Activated CD4-positive, alpha-beta T cell treated with anti-CD3 and anti-CD28 coated beads for 4 hours (primary cell): ENCODE measurements at regions not wholly inside any gene's neighbourhood (a gene's known extent, or its start where the extent isn't known, plus 50 kb on each side); places are given as distances from the start of the nearest gene placed in this dataset.

Experiments used
- DNase-seq, 2 donors: peaks; one replicate each; pipeline ENCODE4 v3.0.0-alpha.2; 2020

- no peak for DNase-seq
These were observed 661.2 kb upstream of the TENM3 start for GRCh38 chr4:181581983-181582382.

DNA sequence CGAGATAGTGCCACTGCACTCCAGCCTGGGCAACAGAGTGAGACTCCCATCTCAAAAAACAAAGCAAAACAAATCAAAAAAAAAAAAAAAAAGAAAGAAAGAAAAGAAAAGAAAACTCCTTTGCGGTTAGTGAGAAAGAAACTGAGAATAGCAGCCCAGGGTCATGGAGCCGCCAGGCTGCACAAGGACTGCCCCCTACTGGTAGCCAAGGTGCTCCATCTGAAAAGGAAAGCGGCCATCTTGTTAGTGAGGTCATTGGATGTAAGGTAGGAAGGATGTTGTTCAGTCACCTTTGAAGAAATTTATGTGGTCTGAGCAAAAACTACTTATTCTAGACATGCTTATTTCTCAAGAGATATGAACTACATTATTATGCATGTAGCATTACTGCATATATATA lies 660.6 kb upstream of the TENM3 start:
- DNase-seq: no peak

DNA sequence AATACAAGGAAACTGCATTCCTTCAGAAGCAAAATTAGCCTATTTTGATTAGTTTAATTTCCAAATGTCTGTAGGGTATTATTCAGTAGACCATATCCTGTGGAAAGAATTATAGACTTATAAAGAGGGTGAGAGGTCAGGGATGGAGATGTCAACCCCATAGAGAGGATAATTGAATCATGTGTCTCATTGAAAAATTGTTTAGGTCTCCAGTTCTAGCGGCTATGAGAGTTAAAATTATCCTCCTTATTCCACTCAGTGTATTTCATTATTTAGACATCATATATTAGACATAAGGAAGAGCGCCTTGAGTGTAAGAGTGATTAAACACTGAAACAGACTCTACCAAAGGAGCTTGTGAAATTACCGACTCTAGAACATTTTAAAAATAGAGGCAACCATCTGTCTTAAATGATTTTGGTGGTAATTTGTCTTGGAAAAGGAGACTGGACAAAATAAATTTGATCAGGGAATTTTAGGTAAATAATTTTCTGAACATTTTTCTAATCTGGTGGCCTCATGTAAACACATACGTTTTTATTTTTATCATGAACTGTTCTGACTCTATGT lies 654.4 kb upstream of the TENM3 start:
- no peak for DNase-seq

DNA sequence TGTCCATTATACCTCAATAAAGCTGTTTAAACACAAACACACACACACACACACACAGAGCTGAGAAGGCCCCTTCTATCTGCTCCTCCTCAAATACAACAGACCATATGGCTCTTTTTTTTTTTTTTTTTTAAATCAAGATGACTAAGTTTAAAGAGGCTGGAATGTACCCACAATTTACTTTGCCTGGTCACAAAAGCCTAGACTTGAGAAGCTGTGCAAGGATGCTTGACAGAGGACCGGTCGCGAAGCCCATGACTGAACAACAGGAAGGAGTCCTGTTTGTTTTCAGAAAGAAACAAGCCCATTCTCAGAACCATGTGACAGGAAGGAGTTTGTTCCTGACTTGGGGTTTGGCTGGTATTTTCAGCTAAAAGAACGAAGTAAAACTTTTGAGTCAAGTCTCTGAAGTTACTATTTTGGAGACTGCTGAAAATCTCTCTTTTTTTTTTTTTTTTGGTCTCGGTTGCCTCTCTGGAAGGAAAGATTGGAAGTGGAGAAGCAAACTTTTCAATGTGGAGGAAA lies 650.9 kb upstream of the TENM3 start:
- DNase-seq: no peak

GRCh38 chr4:181593703-181594102 lies 649.5 kb upstream of the TENM3 start:
- no peak for DNase-seq

GRCh38 chr4:181594188-181594587 lies 649.0 kb upstream of the TENM3 start:
- DNase-seq: no peak

DNA sequence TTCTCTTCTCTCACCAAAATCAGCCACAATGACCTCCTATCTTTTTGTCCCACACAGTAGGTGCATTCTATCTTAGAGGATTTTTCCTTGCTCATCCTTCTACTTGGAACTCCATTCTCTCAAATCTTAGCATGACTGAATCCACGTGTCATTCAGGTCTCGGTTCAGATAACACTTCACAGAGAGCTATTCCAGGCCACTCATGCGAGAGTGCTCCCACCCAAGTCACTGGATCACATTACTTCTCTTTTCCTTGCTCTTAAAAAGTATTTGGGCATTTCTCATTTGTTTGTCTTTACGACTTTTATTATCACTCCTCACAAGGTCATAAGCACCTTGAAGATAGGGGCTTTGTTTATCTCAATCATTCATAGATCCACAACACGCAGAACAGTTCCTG lies 647.5 kb upstream of the TENM3 start:
- no peak for DNase-seq

GRCh38 chr4:181597766-181598165 lies 645.4 kb upstream of the TENM3 start:
- DNase-seq: no peak

- no peak for DNase-seq
These were observed 644.1 kb upstream of the TENM3 start for GRCh38 chr4:181599134-181599533.

GRCh38 chr4:181601103-181601502 lies 642.1 kb upstream of the TENM3 start:
- DNase-seq: no peak

DNA sequence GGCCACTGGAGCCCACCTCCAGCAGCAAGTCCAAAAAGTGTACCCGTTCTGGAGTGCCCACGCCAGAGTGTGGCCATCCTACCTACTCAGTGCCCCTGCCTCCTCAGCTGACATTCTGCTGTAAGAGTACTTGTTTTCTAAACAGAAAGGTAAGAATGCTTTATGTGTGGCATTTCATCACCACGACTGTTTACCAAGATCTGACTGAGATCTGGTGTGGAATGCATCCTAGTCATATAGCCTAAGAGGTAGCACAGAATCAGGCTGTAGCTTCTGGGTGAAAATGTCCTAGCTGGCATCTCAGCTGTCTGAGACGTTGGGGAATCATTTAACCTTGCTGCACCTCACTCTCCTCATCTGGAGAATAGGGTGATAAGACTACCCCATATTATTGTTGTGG lies 638.7 kb upstream of the TENM3 start:
- no peak for DNase-seq

DNA sequence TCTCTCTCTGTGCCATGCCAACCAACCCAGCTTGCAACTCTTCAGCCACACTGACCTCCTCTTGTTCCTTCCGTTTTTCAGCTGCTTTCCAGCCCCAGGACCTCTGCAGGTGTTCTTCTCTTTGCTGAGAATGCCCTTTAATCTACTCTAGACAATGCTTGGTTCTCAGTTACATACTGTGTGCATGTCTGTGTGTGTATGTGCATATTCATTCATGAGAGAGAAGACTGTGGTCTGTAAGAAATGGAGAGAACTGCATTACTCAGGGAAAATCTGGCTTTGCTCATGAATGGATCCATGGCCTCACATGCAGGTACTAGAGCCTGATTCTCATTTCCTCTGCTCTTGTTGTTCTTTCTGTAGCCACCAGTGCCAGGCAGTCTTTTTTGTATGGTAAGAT lies 636.9 kb upstream of the TENM3 start:
- no peak for DNase-seq

GRCh38 chr4:181608181-181608580 lies 635.0 kb upstream of the TENM3 start:
- DNase-seq: no peak

DNA sequence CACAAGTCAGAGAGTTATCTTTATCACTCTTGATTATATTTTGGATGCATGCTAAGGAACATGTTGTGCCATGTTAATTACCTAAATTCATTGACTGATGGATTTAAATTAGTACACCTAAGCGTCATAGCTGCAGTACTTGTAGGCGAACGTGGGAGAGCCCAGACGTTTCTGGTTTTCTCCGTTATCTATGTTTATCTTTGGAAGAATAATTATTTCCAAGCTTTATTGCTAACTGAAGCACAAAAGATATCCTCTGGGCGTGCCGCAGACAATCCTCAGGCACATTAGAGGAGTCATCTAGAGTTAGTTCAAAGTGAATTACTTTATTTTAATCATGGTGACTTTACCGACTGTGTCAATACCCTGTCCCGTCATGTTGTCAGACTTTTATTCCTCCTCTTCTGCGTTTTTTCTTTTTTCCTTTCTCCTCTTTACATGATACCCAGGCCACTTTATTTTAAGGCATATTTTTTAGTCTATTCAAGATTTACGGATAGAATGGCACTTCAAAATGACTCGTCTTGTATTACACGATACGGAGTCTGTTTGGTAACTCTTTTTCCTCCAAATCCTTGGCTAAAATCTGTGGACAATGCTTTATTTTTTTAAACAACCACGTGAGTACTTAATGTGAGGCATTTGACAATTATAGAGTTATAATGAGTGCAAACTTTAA lies 632.0 kb upstream of the TENM3 start:
- DNase-seq: no peak

GRCh38 chr4:181611946-181612600 lies 631.1 kb upstream of the TENM3 start:
- no peak for DNase-seq

DNA sequence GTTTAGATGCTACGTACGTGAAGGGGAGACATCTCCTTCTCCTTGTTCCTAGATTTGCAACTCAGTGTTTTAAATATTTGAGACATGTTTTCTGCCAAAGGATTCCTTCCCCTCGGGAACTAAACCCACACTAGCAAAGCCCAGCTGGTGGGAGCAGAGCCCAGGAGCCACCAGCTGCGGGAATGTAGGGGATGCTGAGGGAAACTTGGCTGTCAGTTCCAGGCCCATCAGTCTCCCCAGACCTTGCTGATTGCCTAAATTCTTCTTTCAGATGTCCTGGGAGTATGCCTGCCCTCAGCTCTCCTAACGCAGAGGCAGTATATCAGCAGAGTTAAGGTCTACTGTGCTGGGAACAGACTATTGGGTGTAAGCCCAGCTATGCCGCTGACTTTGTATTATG lies 630.0 kb upstream of the TENM3 start:
- DNase-seq: no peak

DNA sequence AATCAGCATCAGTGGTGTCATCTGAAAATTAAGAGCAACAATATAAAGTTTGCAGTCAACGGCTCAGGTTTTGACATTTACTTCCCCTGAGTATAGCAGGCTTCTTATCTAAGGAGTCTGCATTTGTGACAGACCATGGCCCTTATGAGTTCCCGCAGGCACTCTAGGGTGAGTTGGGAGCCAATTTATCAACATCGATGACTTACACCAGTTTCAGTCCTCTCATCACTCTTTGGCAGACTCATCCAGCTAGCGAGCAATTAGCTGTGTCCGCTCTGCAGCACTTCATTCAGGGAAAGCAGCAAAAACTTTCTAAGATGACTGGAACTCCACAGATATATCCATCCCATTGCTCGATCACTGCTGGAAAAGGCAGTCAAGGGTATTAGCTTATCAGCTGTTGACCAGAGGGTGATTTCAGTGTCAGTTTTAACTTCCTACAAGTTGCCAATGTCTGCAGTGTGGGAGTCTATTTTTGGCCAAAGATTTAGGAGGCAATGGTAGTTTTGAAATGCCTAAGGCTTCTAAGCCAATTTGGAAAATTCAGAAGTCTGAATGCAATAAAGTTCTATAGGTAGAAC lies 625.1 kb upstream of the TENM3 start:
- DNase-seq: no peak

DNA sequence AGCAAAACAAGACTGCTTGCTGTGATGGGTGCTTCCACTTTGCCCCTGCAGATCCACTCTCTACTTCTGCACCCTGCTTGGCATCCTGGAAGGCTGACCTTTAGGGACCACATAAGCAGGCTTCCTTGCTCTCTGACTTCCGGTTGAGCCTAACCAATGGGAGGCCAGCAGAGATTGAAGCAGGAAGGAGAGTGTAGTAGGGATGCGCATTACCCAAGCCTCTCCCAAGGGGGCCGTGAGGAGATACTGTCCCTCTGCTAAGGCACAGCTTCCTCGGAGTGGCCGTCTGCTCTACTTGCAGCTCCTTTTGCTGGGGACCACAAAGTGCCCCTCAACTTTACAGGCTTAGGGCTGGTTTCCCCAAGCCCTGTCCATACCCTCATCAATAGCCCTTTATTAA lies 624.3 kb upstream of the TENM3 start:
- no peak for DNase-seq

GRCh38 chr4:181619651-181620050 lies 623.6 kb upstream of the TENM3 start:
- DNase-seq: no peak

DNA sequence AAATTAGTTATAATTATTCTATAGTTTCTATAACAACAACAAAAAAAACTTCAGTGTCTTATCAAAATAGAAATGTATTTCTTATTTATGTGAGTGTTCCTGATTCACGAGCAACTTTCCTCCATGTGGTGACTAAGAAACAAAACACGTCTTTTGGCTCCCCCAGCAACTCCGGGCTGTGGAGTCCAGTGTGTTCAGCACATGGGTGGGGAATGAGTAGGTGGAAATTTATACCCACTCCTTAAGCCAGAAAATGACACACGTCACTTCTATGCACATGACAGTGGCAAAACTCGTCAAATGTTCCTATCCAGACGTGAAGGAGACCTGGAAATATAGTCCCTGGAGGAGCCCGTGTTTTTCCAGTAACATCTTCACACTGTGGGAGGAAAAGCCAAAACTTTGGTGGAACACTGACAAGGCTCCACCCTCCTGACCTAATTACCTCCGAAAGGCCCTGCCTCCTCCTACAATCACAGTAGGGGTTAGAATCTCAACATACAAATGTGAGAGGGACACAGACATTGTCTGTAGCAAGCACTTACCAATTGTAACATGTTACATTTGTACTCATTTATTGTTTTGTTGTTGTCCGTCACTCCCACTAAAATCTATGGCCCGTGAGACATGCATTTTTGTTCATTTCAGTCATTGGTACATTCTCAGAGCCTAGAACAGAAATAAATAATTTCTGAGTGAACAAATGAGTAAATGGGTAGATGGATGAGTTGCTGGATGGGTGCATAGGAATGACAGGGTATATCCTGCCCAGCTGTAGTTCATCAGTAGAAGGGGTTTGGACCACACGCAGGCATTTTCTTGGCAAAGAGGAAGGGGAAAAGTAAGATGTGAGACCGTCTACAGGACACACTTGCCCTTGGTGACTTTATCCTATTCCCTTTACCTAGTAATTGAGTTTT lies 605.8 kb upstream of the TENM3 start:
- DNase-seq: no peak

- no peak for DNase-seq
These were observed 599.7 kb upstream of the TENM3 start for GRCh38 chr4:181643466-181643865.

GRCh38 chr4:181645489-181645888 lies 597.7 kb upstream of the TENM3 start:
- DNase-seq: no peak

GRCh38 chr4:181646864-181647263 lies 596.3 kb upstream of the TENM3 start:
- DNase-seq: no peak
